GM23338 (cell line): ENCODE measurements at regions not wholly inside any gene's neighbourhood (a gene's known extent, or its start where the extent isn't known, plus 50 kb on each side); places are given as distances from the start of the nearest gene placed in this dataset.

Experiments
- ATAC-seq: fragments of 200-7000 bp; cut with Tn5 transposase; 3 replicates; pipeline ENCODE4 v1.9.1; 2020
- DNase-seq: peaks from one replicate; pipeline ENCODE4 v3.0.0-alpha.2; 2015; ENCODE audit warnings: low spot score
- H2AFZ ChIP-seq: fragments of 200-600 bp; sonication (generic); 2 replicates; pipeline ENCODE4 v1.8.0; 2016; ENCODE audit warnings: antibody characterized with exemption, mild to moderate bottlenecking, moderate library complexity
- H3F3A ChIP-seq: fragments of 200-600 bp; sonication (generic); replicated peaks from 2 replicates; pipeline ENCODE4 v1.8.0; 2017; ENCODE audit warnings: antibody characterized with exemption, mixed run types, low read depth
- H3K27ac ChIP-seq: fragments of 200-600 bp; sonication (generic); 2 replicates; pipeline ENCODE4 v1.6.1; 2016; ENCODE audit warnings: low read depth
- H3K27me3 ChIP-seq: fragments of 200-600 bp; sonication (generic); 2 replicates; pipeline ENCODE4 v1.8.0; 2016; ENCODE audit warnings: mild to moderate bottlenecking, mixed run types, moderate library complexity; ENCODE audit not compliant: insufficient read depth
- H3K36me3 ChIP-seq: fragments of 200-600 bp; sonication (generic); 2 replicates; pipeline ENCODE4 v1.8.0; 2016; ENCODE audit warnings: mild to moderate bottlenecking; ENCODE audit not compliant: insufficient read depth
- H3K4me1 ChIP-seq: fragments of 200-600 bp; sonication (generic); 2 replicates; pipeline ENCODE4 v1.8.0; 2016; ENCODE audit warnings: mild to moderate bottlenecking, moderate library complexity; ENCODE audit not compliant: insufficient read depth
- H3K4me2 ChIP-seq: fragments of 200-600 bp; sonication (generic); 2 replicates; pipeline ENCODE4 v1.7.1; 2017; ENCODE audit warnings: mixed run types
- H3K4me3 ChIP-seq: fragments of 200-600 bp; sonication (generic); 2 replicates; pipeline ENCODE4 v1.6.1; 2016; ENCODE audit warnings: mixed run types
- H3K79me2 ChIP-seq: fragments of 200-600 bp; sonication (generic); replicated peaks from 2 replicates; pipeline ENCODE4 v1.8.0; 2017; ENCODE audit warnings: mild to moderate bottlenecking; ENCODE audit not compliant: insufficient read depth
- H3K9me2 ChIP-seq: fragments of 200-600 bp; sonication (generic); 2 replicates; pipeline ENCODE4 v1.8.0; 2017; ENCODE audit not compliant: insufficient read depth
- H4K20me1 ChIP-seq: fragments of 200-600 bp; sonication (generic); replicated peaks from 2 replicates; pipeline ENCODE4 v1.8.0; 2017; ENCODE audit warnings: mild to moderate bottlenecking; ENCODE audit not compliant: insufficient read depth
- H3K27ac Mint-ChIP-seq: 2 replicates; pipeline ENCODE4 v1.8.0; 2020; ENCODE audit warnings: inconsistent platforms, mild to moderate bottlenecking, moderate library complexity, mixed read lengths
- H3K27me3 Mint-ChIP-seq: 3 replicates; pipeline ENCODE4 v1.8.0; 2022; ENCODE audit warnings: low read depth, mild to moderate bottlenecking, moderate library complexity, mixed read lengths, inconsistent platforms; ENCODE audit not compliant: insufficient read depth, poor library complexity
- H3K36me3 Mint-ChIP-seq: 3 replicates; pipeline ENCODE4 v1.8.0; 2021; ENCODE audit warnings: low read depth, mild to moderate bottlenecking, inconsistent platforms, moderate library complexity, mixed read lengths
- H3K4me1 Mint-ChIP-seq: 3 replicates; pipeline ENCODE4 v1.8.0; 2020; ENCODE audit warnings: mild to moderate bottlenecking, inconsistent platforms, mixed read lengths
- H3K4me3 Mint-ChIP-seq: 3 replicates; pipeline ENCODE4 v1.8.0; 2021; ENCODE audit warnings: moderate library complexity, mild to moderate bottlenecking, inconsistent platforms, mixed read lengths
- H3K9me3 Mint-ChIP-seq: 3 replicates; pipeline ENCODE4 v1.8.0; 2020; ENCODE audit warnings: moderate library complexity, mild to moderate bottlenecking, inconsistent platforms, mixed read lengths
- CREB1 ChIP-seq: fragments of 250-450 bp; sonication (Bioruptor Pico); IDR thresholded peaks from 2 replicates; pipeline ENCODE4 v1.5.0; 2020; ENCODE audit warnings: low read depth, mild to moderate bottlenecking, moderate library complexity
- ETS1 ChIP-seq: IDR thresholded peaks from 2 replicates; pipeline ENCODE4 v1.6.1; 2016; ENCODE audit warnings: antibody characterized with exemption
- EZH2 ChIP-seq: fragments of 200-600 bp; sonication (generic); IDR thresholded peaks from one replicate; pipeline ENCODE4 v1.8.0; 2017; ENCODE audit warnings: antibody characterized with exemption, mild to moderate bottlenecking, low read depth; ENCODE audit not compliant: unreplicated experiment
- EZH2phosphoT487 ChIP-seq: fragments of 200-600 bp; sonication (generic); IDR thresholded peaks from one replicate; pipeline ENCODE4 v1.8.1; 2018; ENCODE audit warnings: antibody characterized with exemption; ENCODE audit not compliant: unreplicated experiment
- JUNB ChIP-seq: IDR thresholded peaks from one replicate; pipeline ENCODE4 v1.6.1; 2016; ENCODE audit warnings: antibody characterized with exemption; ENCODE audit not compliant: unreplicated experiment
- NANOG ChIP-seq: IDR thresholded peaks from 2 replicates; pipeline ENCODE4 v1.6.1; 2016; ENCODE audit warnings: antibody characterized with exemption, borderline replicate concordance
- STAT1 ChIP-seq: IDR thresholded peaks from one replicate; pipeline ENCODE4 v1.6.1; 2016; ENCODE audit warnings: antibody characterized with exemption; ENCODE audit not compliant: unreplicated experiment
- ZNF114 ChIP-seq: fragments of 250-450 bp; sonication (Bioruptor Pico); IDR thresholded peaks from 2 replicates; pipeline ENCODE4 v1.5.0; 2020; ENCODE audit warnings: mild to moderate bottlenecking, moderate library complexity
- TF ChIP-seq, protein P1 (sequence below): IDR thresholded peaks from one replicate; pipeline ENCODE4 v1.6.1; 2018; ENCODE audit warnings: antibody characterized with exemption; ENCODE audit not compliant: unreplicated experiment
- TF ChIP-seq, protein P2 (sequence below): fragments of 250-450 bp; sonication (Bioruptor Pico); IDR thresholded peaks from 2 replicates; pipeline ENCODE4 v1.5.0; 2020; ENCODE audit warnings: mild to moderate bottlenecking, moderate library complexity
- TF ChIP-seq, protein P3 (sequence below), 2 experiments: fragments of 200-600 bp in 1 of 2; sonication (generic) in 1 of 2; conservative IDR thresholded peaks; 2 replicates each; pipeline versions ENCODE4 v1.5.1 to v1.6.1; 2016 to 2017; ENCODE audit warnings: antibody characterized with exemption in 2 of 2, low read depth in 2 of 2, mild to moderate bottlenecking in 2 of 2, moderate library complexity in 1 of 2

DNA sequence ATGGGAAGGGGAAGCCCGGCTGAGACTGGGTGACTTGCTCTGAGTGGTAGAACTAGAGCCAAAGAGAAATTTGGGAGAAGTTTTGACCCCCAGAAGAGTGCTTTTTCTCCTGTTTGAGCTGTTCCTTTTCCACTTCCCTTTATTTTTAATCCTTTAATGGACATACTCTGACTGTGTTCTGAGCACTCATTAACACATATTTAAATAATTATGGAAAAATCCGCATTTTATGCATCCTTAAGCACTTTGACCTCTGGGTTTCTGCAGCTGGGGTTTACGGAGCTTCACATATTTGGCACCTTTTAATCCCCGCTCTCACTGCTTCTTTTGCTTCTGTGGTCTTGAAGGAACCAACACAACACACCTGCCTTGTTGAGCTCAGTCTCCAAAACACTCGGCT is 114.7 kb downstream of the FOXL1 start:
- Mint-ChIP-seq H3K4me1 (peaks cover 9% of the 10 kb centered on the region), H3K4me3 (no peak overlapping the region), H3K9me3 (peaks cover 9% of the 10 kb centered on the region; the same call in 2 of the 3 replicates), H3K27ac (no peak overlapping the region), H3K36me3 (no peaks in the 10 kb centered on the region), H3K27me3 (peaks cover 6% of the 10 kb centered on the region)
- no peak for TF ChIP-seq STAT1
- TF ChIP-seq ZNF114 = no peak
- TF ChIP-seq, protein P1, sequence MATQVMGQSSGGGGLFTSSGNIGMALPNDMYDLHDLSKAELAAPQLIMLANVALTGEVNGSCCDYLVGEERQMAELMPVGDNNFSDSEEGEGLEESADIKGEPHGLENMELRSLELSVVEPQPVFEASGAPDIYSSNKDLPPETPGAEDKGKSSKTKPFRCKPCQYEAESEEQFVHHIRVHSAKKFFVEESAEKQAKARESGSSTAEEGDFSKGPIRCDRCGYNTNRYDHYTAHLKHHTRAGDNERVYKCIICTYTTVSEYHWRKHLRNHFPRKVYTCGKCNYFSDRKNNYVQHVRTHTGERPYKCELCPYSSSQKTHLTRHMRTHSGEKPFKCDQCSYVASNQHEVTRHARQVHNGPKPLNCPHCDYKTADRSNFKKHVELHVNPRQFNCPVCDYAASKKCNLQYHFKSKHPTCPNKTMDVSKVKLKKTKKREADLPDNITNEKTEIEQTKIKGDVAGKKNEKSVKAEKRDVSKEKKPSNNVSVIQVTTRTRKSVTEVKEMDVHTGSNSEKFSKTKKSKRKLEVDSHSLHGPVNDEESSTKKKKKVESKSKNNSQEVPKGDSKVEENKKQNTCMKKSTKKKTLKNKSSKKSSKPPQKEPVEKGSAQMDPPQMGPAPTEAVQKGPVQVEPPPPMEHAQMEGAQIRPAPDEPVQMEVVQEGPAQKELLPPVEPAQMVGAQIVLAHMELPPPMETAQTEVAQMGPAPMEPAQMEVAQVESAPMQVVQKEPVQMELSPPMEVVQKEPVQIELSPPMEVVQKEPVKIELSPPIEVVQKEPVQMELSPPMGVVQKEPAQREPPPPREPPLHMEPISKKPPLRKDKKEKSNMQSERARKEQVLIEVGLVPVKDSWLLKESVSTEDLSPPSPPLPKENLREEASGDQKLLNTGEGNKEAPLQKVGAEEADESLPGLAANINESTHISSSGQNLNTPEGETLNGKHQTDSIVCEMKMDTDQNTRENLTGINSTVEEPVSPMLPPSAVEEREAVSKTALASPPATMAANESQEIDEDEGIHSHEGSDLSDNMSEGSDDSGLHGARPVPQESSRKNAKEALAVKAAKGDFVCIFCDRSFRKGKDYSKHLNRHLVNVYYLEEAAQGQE = no peak
- TF ChIP-seq, protein P2, sequence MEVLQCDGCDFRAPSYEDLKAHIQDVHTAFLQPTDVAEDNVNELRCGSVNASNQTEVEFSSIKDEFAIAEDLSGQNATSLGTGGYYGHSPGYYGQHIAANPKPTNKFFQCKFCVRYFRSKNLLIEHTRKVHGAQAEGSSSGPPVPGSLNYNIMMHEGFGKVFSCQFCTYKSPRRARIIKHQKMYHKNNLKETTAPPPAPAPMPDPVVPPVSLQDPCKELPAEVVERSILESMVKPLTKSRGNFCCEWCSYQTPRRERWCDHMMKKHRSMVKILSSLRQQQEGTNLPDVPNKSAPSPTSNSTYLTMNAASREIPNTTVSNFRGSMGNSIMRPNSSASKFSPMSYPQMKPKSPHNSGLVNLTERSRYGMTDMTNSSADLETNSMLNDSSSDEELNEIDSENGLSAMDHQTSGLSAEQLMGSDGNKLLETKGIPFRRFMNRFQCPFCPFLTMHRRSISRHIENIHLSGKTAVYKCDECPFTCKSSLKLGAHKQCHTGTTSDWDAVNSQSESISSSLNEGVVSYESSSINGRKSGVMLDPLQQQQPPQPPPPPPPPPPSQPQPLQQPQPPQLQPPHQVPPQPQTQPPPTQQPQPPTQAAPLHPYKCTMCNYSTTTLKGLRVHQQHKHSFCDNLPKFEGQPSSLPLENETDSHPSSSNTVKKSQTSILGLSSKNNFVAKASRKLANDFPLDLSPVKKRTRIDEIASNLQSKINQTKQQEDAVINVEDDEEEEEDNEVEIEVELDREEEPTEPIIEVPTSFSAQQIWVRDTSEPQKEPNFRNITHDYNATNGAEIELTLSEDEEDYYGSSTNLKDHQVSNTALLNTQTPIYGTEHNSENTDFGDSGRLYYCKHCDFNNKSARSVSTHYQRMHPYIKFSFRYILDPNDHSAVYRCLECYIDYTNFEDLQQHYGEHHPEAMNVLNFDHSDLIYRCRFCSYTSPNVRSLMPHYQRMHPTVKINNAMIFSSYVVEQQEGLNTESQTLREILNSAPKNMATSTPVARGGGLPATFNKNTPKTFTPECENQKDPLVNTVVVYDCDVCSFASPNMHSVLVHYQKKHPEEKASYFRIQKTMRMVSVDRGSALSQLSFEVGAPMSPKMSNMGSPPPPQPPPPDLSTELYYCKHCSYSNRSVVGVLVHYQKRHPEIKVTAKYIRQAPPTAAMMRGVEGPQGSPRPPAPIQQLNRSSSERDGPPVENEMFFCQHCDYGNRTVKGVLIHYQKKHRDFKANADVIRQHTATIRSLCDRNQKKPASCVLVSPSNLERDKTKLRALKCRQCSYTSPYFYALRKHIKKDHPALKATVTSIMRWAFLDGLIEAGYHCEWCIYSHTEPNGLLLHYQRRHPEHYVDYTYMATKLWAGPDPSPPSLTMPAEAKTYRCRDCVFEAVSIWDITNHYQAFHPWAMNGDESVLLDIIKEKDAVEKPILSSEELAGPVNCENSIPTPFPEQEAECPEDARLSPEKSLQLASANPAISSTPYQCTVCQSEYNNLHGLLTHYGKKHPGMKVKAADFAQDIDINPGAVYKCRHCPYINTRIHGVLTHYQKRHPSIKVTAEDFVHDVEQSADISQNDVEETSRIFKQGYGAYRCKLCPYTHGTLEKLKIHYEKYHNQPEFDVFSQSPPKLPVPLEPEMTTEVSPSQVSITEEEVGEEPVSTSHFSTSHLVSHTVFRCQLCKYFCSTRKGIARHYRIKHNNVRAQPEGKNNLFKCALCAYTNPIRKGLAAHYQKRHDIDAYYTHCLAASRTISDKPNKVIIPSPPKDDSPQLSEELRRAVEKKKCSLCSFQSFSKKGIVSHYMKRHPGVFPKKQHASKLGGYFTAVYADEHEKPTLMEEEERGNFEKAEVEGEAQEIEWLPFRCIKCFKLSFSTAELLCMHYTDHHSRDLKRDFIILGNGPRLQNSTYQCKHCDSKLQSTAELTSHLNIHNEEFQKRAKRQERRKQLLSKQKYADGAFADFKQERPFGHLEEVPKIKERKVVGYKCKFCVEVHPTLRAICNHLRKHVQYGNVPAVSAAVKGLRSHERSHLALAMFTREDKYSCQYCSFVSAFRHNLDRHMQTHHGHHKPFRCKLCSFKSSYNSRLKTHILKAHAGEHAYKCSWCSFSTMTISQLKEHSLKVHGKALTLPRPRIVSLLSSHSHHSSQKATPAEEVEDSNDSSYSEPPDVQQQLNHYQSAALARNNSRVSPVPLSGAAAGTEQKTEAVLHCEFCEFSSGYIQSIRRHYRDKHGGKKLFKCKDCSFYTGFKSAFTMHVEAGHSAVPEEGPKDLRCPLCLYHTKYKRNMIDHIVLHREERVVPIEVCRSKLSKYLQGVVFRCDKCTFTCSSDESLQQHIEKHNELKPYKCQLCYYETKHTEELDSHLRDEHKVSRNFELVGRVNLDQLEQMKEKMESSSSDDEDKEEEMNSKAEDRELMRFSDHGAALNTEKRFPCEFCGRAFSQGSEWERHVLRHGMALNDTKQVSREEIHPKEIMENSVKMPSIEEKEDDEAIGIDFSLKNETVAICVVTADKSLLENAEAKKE (CRISPR knock-in tag) = no peak
- no peak for TF ChIP-seq EZH2phosphoT487
- TF ChIP-seq JUNB = no peak
- TF ChIP-seq CREB1 = no peak
- TF ChIP-seq, protein P3, sequence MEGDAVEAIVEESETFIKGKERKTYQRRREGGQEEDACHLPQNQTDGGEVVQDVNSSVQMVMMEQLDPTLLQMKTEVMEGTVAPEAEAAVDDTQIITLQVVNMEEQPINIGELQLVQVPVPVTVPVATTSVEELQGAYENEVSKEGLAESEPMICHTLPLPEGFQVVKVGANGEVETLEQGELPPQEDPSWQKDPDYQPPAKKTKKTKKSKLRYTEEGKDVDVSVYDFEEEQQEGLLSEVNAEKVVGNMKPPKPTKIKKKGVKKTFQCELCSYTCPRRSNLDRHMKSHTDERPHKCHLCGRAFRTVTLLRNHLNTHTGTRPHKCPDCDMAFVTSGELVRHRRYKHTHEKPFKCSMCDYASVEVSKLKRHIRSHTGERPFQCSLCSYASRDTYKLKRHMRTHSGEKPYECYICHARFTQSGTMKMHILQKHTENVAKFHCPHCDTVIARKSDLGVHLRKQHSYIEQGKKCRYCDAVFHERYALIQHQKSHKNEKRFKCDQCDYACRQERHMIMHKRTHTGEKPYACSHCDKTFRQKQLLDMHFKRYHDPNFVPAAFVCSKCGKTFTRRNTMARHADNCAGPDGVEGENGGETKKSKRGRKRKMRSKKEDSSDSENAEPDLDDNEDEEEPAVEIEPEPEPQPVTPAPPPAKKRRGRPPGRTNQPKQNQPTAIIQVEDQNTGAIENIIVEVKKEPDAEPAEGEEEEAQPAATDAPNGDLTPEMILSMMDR (conservative IDR thresholded peaks at IDR 0.05; ENCODE audit: low read depth in 2 of 2) = no peak
- TF ChIP-seq ETS1 = no peak
- no peak for TF ChIP-seq EZH2
- no peak for TF ChIP-seq NANOG
- no peaks in the 10 kb centered on the region for H3K27me3 ChIP-seq
- no peaks in the 10 kb centered on the region for H3F3A ChIP-seq
- DNase-seq = no peak
- no peak for ATAC-seq
- H3K4me2 ChIP-seq = peak overlapping the region; percentile 43; the same call in 1 of the 2 replicates
- H4K20me1 ChIP-seq = no peaks in the 10 kb centered on the region
- no peak overlapping the region for H2AFZ ChIP-seq
- no peaks in the 10 kb centered on the region for H3K79me2 ChIP-seq
- H3K4me1 ChIP-seq = peaks cover 7% of the 10 kb centered on the region; the same call in 1 of the 2 replicates
- H3K4me3 ChIP-seq = no peak overlapping the region
- H3K27ac ChIP-seq = no peak overlapping the region
- H3K36me3 ChIP-seq = no peaks in the 10 kb centered on the region; the same call in 1 of the 2 replicates
- no peaks in the 10 kb centered on the region for H3K9me2 ChIP-seq
